HG02798 (cell line): ENCODE measurements at regions not wholly inside any gene's neighbourhood (a gene's known extent, or its start where the extent isn't known, plus 50 kb on each side); places are given as distances from the start of the nearest gene placed in this dataset.

Experiments
- ATAC-seq: cut with Tn5 transposase; IDR thresholded peaks from one replicate; pipeline ENCODE4 v1.9.1; 2021; ENCODE audit warnings: mild to moderate bottlenecking; ENCODE audit not compliant: unreplicated experiment, poor library complexity

- ATAC-seq: no peak
These were observed 54.1 kb downstream of the IRF2BPL start for GRCh38 chr14:76974365-76974764.

- ATAC-seq: no peak
These were observed 57.0 kb downstream of the IRF2BPL start for GRCh38 chr14:76971549-76971948.

- ATAC-seq: no peak
These were observed 59.9 kb downstream of the IRF2BPL start for GRCh38 chr14:76968621-76969063.

DNA sequence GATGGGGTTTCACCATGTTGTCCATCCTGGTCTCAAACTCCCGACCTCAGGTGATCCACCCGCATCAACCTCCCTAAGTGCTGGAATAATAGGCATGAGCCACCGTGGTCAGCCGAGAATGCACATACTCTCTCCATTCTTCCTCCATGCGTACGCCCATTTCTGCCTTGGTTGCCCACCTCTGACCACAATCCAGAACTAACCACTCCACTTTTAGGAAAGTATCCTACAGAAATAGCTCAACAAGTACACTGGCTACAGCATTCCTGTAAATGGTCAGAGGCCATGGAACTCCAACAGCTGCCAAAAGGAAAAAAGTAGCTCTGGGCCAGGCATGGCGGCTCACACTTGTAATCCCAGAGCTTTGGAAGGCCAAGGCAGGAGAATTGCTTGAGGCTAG is 60.7 kb downstream of the IRF2BPL start:
- no peak for ATAC-seq

DNA sequence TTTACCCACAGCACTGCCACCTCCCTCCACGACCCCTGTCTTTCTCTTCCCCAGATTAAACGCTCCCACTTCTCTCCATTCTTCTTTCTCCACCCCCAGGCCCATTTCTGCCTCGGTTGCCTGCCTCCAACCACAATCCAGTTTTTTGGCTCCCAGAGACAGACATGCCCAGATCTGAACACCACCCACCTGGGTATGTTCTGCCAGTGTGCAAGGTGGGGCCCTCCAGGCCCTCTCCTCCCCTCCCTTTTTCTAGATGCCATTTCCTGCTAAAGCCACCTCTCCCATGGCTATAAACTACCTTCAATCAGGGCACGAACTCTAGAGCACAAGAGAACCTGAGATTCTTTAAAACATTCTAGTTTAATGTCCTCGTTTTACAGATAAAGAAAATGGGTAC is 63.3 kb downstream of the IRF2BPL start:
- no peak for ATAC-seq

DNA sequence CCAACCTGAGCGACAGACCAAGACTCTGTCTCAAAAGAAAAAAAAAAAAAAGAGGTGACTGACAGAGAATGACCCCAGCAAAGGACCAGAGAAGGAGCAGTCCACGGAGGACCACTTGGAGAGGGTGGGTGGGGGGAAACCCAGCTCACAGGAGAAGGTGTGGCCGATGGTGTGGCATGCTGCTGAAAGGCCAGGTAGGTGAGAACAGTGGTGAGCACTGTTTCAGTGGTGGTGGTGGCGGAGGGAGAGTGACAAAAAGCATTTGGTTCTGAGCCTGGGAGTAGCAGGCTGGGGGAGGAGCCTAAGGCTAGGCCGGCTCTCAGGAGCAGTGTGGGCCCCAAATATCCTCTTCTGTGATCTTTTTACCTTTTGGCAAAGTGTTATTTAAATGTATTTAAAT is 63.8 kb downstream of the IRF2BPL start:
- no peak for ATAC-seq

DNA sequence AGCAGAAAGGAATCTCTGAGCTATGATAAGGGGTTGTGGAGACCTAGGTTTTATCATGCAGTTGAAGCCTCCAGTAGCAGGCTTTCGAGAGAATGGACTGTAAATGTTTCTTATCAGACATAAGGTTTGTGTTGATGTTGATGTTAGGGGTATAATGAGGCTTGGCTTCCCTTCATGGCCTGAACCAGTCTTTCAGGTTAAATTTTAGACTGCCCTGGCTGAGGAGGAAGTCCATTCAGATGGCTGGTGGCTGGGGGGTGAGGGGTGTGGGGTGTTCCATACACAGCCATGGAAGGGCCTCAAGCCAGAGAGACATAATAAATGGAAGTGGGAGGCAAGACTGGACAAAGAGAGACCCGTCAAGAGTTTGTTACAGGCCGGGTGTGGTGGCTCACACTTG is 65.1 kb downstream of the IRF2BPL start:
- ATAC-seq: no peak

DNA sequence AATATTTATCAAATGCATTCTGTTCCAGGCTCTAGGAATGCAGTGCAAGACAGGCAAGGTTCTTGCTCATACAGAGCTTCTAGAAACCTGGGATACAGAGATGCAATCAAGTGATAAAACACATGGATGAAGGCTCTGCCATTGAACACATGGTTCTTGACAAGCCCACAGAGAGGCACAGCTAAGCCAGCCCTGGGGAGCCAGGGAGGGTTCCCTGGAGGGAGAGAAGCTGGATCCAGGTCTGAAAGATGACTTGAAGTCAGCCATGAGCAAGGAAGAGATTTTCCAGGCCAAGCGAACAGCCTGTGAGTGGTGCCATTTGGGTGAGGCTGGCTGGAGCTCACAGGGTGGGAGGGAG is 66.2 kb downstream of the IRF2BPL start:
- no peak for ATAC-seq

GRCh38 chr14:76961631-76962302 is 66.7 kb downstream of the IRF2BPL start:
- ATAC-seq: peak; percentile 84

DNA sequence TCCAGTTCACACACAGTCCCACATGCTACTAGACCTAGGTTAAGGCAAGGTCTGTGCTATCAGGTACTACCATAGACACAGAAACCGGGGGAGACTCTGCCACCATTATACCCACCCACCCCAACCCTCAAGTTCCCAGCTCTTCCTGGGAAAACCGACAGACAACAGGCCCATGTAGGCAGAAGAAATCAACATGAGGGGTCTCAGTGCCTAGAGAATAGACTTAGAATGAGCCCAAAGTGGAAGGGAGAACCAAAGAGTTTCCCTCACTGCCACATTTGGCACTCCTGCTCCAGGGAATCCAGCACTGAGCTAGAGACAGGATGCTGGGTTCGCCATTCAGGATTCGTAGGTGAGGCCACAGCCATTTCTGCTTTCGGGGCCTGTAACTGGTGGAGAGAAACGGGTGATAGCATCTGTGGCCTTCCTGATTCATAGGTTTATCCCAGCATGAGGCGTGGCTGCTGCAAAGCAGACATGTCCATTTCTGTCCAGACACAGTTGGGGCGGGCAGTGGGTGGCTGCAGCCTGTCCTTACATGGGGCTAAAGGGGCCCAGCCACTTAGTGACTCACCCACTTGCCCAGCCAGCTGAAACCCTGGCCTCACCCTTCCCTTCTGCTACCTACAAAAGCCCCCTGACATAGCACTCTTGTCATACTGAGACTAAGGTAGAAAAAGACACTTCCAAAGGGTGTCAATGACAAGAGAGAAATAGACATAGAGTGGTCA is 69.4 kb downstream of the IRF2BPL start:
- peak; percentile 35 for ATAC-seq

DNA sequence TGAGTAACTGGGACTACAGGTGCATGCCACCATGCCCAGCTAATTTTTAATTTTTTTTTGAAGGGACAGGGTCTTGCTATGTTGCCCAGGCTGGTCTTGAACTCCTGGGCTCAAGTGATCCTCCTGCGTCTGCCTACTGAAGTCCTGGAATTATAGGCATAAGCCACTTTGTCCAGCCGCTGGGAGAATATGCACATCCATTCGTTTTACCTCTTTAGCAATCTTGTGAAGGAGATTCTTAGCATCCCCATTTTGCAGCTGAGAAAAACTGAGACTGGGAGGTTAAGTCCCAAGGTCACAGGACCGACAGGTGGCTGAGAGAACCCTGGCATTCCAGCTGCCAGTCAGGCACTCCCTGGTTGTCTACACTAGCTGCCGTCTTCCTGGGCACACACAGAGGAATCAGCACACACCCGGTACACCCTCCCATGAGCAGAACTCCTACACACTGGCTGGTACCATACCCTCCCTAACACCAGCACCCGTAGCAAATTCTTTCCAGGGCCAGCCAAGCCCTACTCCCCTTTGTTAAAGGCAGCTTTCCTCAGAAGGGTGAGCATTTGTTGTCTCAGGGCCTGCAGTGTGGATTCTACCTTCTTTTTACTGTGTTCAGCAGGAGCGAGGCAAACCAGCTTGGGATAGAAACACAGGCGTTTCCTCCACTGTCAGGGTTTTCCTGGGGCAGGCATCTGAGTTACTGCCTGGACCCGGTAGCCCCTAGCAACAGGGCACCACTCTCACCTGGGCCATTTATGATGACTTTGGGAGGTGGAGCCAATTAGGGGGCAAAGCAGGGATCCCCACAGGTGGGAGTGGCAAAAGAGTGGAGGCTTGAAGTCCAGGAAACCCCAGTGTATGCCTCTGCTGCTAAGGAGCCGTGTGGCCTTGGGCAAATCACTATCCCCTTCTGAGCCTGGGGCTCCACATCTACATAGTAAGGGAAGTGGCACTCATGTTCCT is 70.2 kb downstream of the IRF2BPL start:
- no peak for ATAC-seq

DNA sequence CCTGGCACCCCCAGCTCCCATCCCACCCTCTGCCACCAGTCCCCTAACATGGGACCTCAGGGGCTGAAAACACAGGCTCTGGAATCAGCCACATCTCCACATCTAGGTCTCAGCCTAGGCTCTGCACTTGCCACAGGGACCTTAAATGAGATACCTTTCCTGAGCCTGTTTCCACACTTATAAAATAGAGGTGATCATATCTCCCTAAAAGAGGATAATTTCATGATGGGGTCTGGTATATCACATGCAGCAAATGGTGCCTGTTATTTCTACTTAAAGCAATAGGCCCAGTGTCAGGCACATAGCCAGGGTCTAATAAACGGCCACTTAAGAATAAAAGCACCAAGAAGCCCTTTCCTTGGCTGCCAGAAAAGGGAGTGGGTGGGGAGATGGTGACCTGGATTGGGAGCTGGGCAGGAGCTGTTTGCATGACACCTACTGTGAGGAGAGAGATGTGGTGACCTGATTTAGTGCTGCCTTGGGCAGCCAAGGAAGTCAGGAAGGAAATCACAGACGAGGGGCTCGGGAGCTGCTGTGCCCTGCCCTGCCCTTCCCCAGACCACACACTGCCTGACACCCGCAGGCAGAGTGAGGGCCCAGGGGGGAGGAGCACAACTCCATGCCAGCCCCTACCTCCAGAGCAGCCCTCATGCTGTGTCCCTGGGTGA is 71.2 kb downstream of the IRF2BPL start:
- ATAC-seq: no peak

DNA sequence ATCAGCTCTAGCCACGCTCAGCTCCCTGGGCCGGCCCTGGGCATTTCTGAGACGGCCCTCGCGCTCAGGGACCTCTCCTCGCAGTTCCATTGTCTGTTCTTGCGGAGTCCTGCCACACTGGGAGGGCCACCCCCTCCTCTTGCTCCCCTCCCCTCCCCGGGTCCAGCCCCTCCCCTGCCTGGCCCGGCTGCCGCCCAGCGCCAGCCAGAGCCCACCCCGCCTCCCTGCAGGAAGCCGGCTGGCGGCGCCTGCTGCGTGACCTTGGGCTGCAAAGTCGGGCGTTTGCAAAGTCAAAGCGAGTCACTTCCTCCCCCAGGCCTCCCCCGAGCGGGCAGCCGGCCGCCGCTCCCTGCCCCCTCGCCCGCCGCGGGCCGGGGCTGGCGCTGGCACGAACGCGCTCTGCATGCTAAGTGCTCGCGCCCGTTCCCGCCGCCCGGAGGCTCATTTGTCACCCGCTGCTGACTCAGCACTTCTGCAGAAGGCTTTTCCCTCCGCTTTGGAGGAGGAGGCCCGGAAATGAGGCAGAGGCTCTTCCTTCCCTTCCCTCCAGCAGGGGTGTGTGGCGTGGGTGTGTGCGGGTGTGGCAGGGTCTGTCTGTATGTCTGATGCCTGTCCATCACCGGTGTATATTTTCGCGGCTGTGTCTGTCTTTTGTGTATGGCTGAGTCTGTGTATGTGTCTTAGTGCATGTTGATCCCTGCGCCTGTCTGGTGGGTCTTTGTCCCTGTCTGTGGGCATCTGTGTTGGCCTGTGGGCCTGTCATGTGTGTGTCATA is 72.0 kb downstream of the IRF2BPL start:
- peak; percentile 40 for ATAC-seq

DNA sequence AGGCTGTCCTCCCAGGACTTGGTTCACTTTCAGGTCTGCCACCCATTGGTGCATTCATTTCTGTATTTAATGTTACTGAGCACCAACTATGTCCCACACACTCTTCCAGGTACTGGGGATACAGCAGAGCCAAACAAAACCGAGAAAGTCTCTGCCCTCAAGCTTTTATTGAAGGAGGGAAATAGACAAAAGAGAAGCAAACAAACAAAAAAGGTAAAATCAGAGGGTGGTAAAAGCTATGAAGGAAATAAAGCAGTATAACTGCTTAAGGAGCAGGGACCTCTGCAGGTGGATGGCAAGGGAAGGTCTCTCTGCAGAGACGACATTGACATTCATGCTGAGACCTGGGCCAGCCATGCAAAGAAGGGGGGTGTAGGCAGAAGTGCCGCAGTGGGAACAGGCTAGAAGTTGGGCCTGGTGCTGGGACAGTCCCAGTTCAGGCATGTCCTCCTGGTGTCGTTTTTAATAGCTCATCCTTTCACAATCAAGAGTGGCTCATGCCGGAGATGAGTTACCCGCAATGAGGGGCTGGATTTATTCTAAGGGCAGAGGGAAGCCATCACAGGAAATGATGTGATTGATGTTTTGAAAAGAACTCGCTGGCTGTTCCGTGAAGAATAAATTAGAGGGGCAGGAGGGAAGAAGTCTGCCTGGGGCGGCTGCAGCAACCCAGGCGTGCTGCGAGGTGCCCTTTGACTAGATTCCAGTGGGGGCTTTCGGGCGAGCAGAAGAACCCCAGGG is 72.8 kb downstream of the IRF2BPL start:
- ATAC-seq: peak; percentile 24

DNA sequence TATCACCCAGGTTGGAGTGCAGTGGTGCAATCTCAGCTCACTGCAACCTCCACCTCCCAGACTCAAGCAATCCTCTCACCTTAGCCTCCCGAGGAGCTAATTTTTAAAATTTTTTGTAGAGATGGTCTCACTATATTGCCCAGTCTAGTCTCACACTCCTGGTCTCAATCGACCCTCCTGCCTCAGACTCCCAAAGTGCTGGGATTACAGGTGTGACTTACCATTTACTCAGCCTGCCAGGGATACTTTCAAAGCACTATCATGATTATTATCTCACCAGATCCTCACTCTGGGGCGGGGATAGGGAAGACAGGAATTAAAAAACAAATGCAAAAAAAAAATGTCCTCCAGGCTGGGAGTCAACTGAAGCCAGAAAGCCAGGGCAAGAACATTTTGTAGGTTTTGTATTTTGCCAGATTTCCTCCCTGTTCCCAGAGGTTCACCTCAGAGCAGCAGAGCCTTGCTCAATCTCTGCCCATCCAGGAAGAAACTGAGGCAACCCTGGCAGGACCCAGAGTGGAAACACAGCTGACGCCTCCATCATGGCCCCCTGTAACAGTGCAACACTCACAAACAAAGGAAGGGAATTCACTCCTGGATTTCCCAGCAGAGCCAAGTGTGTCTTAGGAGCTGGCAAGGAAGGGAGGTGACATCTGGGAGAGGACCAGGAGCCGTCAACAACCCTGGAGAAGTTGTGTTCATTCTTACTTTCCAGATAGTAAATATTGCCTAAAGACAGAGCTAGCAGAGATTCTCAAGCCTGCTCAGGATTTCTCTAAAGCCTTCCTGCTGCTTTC is 73.9 kb downstream of the IRF2BPL start:
- ATAC-seq: no peak

- ATAC-seq: no peak
These were observed 75.1 kb downstream of the IRF2BPL start for GRCh38 chr14:76953311-76953945.

DNA sequence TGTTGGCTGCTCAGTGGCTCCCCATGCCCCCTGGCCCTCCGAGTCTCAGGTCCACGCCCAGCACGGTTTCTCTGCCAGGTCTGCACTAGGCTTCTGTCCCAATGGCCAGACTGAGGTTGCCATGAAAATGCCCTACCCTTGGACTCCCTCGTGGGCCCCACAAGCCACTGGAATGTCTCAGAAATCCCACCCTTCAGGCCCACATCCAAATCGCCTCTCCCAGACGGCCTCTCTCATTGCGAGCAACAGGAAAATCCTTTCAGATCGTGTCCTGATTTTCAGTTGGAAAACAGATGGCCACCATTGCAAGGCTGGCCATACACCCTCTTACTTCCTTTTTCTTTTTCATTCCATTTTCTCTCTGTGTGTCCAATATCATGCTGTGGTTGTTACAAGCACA is 77.3 kb downstream of the IRF2BPL start:
- no peak for ATAC-seq
